HG02763 (cell line): ENCODE measurements at regions not wholly inside any gene's neighbourhood (a gene's known extent, or its start where the extent isn't known, plus 50 kb on each side); places are given as distances from the start of the nearest gene placed in this dataset.
"Not testable (repeated sequence)": the region's sequence is repeated elsewhere in the genome, so short reads cannot be mapped to it uniquely, and the experiment has no call there.

Experiments
- ATAC-seq: cut with Tn5 transposase; IDR thresholded peaks from one replicate; pipeline ENCODE4 v1.9.1; 2021; ENCODE audit warnings: mild to moderate bottlenecking, moderate library complexity; ENCODE audit not compliant: unreplicated experiment

DNA sequence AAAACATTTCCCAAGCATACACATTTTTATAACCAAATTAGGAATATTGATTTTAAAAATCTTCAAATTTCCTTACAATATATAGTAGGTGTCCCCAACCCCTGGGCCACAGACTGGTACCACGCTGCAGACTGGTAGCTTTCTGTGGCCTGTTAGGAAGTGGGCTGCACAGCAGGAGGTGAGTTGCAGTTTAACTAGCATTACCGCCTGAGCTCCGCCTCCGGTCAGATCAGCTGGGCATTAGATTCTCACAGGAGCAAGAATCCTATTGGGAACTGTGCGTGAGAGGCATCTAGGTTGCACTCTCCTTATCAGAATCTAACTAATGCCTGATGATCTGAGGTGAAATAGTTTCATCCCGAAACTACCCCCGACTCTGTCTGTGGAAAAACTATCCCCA lies 62.1 kb downstream of the ZWINT start:
- no peak for ATAC-seq

DNA sequence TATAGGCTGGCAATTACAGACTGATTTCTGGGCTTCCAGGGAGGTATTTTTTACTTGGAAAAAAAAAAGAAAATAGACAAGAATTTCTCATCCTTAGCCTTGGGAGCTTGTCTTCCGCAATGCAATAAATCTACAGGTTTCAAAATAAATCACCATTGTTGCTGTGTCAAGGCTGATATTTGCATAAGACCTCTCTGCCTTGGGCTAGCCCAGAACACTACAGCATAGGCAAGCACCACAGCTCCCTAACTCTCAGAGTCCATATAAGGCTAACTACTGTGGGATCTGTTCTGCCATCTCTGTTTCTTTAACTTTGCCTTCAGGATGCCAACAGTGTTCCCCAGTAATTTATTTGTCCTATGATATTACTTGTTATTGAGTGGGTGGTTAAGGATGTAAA lies 64.4 kb downstream of the ZWINT start:
- peak; percentile 76 for ATAC-seq

DNA sequence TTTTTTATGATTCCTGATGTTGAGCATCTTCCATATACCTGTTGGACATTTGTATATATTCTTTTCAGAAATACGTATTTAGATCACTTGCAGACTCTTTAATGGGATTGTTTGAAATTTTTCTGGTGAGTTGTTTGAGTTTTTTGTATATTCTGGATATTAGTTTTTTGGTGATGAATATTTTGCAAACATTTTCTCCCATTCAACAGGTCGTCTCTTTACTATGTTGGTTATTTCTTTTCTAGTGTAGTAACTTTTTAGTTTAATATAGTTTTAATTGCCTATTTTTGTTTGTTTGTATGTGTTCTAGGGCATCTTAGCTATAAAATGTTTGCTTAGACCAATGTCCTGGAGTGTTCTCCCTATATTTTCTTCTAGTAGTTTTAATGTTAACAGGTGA lies 72.7 kb downstream of the ZWINT start:
- ATAC-seq: no peak

DNA sequence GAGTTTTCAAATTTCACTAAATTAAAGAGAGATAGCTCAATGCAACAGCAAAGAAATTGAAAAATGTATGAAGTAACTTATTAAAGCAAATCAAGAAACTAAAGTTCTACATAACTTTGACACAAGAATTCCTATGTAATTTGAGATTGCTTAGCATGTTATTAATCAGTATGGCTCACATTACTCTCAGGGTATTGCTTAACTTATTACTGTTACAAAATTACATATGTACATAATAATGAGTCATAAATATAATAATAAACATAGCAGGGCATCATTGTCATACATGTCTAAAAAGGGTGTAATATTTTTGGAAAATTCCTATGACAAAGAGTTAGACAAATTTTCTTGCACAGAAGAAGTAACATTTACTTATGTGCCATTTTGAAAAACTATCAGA lies 75.0 kb downstream of the ZWINT start:
- ATAC-seq: no peak

DNA sequence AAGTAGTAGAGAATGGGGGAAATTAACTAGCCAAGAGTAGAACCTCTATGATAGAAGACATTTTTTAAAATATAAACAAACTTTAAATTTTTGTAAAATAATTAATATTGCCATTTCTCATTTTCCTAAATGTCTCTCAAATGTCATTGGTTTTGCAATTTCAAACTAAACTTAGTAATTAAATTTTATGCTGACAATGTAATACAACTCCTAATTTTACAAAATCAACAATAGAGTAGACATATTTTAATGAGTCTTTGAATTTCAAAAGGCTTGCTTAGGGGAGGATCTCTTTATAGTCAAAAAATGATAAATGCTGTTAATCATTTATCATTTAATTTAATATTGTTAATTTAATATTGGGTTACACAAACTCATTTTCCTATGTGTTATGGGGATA lies 81.8 kb downstream of the ZWINT start:
- ATAC-seq: no peak

DNA sequence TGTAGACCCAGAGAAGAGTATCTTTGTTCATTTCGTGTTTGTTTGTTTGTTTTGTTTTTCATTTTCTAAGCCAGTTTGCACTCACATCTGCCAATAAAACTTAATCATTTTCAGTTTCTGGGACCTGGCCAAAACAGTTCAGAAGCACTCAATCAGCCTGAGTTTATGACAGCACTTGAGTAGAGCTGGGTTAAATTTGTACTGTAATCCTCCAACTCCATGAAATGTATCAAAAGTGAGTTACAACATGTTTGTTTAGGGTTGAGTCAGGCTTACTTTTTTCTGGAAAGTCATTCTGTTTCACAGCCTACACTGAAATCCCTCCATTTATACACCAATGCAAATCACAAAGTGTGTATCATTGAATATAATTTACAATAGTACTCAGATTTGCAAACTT lies 91.9 kb downstream of the ZWINT start:
- no peak for ATAC-seq

DNA sequence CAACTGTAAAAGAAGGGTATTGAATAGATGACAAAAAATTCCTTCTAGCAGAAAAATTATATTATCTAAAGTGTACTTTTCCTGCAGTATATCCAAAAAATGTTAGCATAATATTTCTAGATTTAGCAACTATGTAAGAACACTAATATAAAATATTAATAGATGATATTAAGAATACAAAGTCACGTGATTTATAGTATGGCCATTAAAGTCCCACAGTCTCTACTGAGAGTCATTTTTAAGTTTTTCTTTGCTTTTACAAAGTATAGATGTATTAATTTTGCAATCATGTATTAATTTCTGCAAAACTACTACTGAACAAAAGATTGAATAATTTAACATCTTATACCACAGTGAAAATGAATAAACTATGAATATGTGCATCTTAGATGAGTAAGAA lies 94.9 kb downstream of the ZWINT start:
- no peak for ATAC-seq

DNA sequence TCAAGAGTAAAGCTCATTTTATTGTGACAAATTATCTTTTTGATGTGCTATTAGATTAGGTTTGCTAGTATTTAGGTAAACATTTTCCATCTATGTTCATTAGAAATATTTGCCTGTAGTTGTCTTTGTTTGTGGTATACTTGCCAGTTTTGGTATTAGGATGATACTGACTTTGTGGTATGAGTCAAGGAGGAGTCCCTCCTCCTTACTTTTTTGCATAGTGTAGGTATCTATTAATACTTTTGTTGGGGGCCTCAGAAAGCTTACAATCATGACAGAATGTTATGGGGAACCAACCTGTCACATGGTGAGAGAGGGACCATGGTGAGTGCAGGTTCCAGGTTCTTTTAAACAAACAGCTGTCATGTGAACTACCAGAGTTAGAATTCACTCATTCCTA lies 102.1 kb downstream of the ZWINT start:
- ATAC-seq: no peak

DNA sequence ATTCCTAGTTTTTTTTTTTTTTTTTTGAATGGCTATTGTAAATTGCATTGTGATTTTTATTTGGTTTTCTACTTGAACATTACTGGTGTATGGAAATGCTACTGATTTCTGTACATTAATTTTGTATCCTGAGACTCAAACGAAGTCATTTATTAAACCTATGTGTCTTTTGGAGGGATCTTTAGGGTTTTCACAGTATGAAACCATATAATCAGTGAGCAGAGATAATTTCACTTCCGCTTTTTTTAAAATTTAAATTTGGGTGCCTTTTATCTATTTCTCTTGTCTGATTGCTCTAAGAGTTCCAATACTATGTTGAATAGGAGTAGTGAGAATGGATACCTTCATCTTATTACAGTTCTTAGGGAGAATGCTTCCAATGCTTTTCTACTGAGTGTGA lies 102.7 kb downstream of the ZWINT start:
- no peak for ATAC-seq

DNA sequence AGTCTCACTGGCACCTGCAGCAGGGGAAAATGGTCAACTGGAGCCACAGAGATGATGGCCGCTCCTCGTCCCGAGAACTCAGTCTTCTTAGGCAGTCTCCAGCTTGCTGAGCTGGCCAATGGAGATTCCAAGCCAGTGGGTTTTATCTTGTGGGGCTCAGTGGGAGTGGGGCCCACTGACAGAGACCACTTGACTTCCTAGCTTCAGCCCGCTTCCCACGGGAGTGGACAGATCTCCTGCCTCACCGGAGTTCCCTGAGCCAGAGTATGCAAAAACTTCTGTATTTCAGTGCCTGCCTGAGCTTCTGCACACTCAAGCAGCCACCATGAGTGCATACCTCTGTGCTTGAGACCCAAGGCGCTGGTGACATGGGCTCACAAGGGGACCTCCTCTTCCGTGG lies 105.8 kb downstream of the ZWINT start:
- ATAC-seq: no peak

DNA sequence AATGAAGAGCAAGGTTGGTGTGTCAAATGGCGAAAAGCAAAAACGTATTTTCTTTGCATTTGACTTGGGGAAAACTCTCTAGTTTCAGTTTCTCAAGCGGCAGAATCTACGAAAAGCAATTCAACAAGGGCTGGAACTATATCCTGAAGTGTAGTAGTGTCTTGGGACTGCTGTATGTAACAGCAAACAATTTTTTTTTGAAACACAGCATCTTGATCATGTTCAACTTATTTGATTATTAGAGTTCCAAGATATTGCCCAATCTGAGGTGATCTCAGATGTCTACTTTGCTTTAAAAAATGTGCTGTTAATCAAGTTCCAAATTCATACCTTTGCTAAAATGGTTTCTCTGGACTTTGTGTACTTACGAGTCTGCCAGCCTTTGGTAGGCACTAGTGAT lies 120.6 kb downstream of the ZWINT start:
- no peak for ATAC-seq

DNA sequence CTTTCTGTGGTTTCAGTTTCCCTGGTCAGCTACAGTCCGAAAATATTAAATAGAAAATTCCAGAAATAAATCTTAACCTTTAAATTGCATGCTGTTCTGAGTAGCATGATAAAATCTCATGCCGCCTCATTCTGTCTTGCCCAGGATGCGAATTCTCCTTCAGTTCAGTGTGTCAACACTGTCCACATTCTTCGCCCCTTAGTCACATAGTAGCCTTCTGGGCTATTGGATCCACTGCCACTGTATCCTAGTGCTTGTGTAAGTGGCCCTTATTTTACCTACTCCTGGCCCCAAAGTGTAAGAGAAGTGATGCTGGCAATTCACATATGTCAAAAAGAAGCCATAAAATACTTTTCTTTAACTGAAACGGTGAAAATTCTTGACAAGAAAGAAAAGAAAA lies 129.6 kb downstream of the ZWINT start:
- ATAC-seq: no peak

DNA sequence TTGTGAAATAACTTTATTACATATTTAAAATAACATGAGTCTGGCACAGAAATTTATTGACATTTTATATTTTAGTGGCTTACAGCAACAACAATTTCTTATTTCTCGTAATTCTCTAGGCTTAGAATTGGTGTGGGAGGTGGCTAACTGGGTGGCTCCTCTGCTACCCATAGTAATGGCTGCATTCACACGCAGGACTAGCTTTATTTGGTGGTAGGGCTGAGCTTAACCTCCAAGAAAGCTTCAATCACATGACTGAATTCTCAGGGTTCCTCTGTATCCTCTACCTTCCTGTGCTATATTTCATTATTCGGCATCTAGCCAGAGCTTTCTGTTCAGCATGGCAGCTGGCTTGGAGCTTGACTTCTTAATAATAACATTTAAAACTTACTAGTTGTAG lies 138.8 kb downstream of the ZWINT start:
- ATAC-seq: no peak

DNA sequence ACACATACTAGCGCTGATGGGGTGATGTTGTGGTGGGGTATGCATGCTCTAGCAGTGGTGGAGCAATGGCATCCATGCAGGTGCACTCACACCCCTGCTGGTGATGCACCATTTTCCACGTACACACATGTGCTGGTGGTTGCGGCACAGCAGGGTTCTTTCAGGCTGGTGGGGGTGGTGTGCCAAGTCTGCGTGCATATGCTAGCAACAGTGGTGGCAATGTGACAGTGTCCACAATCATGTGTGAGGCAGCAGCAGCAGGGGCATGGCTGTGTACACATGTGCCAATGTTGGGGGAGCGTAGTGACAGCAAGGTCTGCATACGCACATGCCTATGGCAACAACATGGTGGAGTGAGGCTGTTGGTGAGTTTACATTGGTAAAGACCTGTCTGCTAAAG lies 148.1 kb downstream of the ZWINT start:
- no peak for ATAC-seq

DNA sequence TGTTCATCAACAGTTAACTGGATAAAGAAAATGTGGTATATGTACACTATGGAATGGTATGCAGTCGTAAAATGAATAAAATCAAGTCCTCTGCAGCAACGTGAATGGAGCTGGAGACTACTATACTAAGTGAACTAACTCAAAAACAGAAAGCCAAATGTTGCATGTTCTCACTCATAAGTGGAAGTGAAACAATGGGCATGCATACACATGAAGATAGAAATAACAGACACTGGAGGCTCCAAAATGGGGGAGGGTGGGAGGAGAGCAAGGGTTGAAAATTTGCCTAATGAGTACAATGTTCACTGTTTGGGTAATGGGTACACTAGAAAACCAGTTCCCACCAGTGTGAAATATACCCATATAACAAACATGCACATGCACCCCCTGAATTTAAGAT lies 179.5 kb downstream of the ZWINT start:
- ATAC-seq: no peak

DNA sequence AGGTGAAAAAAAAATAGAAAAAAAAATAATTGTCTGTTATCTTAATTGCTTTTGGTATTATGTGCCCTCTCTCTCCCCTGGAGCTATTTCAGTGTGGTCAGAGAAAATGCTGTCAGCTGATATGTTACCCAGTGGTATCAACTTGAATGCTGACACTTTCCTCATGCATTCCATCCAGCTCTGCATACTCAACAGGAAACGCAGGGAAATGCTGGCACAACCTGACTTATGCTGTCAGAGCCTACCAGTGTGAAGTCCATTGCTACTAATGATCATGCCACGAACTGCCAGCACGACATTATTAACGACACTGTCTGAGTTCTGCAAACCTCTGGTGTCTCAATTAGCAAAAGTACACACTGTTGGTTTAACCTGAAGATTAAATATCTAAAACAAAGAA lies 182.8 kb downstream of the ZWINT start:
- no peak for ATAC-seq

DNA sequence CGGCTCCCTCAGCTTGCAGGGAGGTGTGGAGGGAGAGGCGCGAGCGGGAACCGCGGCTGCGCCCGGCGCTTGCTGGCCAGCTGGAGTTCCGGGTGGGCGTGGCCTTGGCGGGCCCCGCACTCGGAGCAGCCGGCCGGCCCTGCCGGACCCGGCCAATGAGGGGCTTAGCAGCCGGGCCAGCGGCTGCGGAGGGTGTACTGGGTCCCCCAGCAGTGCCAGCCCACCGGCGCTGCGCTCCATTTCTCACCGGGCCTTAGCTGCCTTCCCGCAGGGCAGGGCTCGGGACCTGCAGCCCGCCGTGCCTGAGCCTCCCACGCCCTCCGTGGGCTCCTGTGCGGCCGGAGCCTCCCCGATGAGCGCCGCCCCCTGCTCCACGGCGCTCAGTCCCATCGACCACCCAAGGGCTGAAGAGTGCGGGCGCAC lies 206.0 kb downstream of the ZWINT start:
- ATAC-seq: not testable (repeated sequence)

DNA sequence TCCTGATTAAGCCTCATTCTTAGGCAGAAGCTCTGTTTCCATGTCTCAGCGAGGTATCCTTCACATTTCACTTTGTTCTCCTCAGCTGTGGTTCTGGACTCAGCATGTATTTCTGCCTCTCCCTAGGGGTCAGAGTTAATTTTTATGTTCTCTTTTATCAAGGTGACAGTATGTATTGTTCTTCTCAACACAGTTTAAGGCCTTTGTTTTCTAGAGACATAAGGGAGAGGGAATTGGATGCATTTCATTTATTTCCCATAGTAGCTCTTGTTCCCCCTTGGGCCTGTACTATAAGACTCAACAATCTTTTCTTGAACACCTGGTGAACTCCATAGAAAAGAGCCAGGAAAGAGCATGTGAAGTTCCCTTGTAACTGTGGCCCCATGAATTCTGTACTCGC lies 214.3 kb downstream of the ZWINT start:
- no peak for ATAC-seq

DNA sequence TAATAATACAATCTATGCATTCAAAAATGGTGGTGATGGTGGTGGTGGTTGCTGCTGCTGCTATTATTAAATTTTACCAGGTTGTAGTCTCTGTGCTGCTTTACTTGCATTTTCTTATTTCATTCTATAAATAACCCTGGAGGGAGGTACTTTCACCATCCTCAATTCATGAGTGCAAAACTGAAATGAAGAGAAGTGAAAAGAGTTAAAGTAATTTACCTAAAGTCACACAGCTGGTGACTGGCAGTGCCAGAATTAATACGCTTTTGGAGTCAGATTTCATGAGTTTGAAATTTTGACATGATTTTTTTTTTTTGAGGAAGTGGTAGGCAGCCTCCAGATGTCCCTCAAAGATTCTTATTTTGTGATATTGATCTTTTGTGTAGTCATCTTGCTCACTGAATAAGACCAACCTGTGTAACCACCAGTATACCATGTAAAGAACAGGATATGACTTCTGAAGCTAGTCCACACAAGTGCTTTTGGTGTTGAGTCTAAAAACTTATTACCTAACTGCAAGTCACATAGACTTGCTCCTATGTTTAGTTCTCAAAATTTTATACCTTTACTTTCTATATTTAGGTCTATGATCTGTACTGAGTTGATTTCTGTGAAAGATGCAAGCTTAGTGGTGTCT lies 218.8 kb downstream of the ZWINT start:
- no peak for ATAC-seq

DNA sequence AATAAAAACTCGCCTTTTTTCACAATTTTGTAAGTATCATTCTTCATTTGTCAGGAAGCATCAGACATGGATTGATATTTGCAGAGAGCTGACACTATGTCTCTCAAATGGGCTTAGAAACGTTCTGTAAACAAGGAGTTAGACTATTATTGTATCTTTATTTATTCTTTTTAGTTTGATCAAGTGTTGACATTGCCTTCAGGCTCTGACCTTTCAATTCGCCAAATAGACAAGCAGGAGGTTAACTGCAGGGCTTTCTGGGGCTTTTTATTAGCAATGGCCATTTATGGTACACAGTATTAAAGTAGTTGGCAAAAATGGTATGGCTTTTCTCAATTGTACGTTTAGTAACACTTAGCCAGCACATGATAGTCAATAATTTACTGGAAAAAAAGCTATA lies 221.7 kb downstream of the ZWINT start:
- no peak for ATAC-seq

DNA sequence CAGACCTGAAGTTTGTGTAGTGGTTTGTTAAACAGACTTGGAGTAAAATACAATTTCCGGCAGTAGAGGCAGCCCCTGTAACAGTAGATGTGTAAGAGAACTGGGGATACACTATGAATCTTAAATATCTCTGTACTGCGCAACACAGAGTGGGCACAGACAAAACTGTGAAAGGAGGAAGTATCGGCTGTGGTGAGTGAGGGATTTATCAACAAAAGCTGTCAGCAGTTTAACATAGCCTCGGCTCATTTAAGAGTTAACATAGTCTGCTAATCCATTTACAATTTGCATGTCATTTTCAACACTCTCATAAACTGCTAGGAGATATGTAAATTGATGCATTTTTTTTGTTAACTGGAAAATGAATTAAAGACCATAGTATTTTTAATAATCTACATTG lies 225.2 kb downstream of the ZWINT start:
- no peak for ATAC-seq

DNA sequence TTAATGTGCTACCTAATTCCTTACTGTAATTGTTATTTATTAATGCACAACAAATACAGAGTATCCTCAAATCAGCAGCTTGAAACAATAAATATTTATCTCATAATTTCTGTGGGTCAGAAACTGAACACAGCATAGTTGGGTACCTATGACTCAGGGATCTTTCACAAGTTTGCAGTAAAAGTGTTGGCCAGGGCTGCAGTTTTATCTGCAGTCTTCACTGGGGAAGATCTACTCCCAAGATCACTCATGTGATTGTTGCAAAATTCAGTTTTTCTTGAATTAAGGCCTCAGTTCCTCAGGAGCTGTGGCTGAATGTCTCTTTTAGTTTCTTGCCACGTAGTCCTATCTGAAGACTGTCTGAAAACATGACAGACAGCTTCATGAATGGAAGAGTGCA lies 237.8 kb downstream of the ZWINT start:
- ATAC-seq: no peak

DNA sequence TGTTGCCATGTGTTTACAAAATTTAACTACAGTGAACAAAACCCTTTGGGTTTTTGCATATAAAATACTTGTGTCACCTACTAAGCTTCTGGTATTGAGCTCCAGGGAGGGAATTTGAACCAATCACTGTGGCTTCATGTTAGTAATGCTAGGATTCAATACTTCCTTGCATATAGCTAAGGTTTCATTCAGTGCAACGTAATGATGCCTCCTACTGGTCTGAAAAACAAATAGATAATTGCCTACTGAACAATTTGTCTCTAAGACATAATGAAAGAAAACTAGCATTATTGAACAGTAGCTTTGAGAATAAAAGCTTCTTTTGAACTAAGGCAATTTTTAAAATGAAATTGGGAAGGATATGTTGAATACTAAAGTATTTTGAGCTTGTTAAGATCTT lies 244.4 kb downstream of the ZWINT start:
- ATAC-seq: no peak

DNA sequence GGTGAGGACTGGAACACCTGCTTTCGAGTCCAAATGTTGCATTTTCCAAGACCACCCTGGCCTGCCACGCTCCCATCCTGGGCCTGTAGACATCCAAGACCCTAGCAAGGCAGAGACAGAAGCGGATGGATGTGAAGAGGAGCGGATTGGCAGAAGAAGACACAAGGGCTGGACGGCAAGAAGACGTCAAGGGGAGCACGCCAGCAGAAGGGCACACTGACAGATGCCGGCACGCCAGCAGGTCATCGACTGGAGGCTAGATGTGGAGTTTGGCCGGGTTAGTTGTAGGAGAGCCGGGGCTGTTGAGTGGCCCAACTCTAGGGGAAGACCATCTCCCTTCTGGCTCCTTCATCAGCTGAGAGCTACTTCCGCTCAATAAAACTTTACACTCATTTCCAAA lies 251.6 kb downstream of the ZWINT start:
- no peak for ATAC-seq
